WTC11 (cell line): ENCODE measurements at regions not wholly inside any gene's neighbourhood (a gene's known extent, or its start where the extent isn't known, plus 50 kb on each side); places are given as distances from the start of the nearest gene placed in this dataset.

ENCODE experiments used
- ATAC-seq: fragments of 200-7000 bp; cut with Tn5 transposase; 2 replicates; pipeline ENCODE4 v1.10.0; 2021; ENCODE audit warnings: mild to moderate bottlenecking, moderate library complexity
- CTCF ChIA-PET: fragments of 300-600 bp; sonication (Branson Sonifier 250); formaldehyde crosslinking; loops from one replicate; lab custom pipeline; 2021; ENCODE audit warnings: antibody characterized with exemption; lab: Charles Lee
- POLR2A ChIA-PET: fragments of 350-600 bp; sonication (Branson Sonifier 250); formaldehyde crosslinking; loops from one replicate; lab custom pipeline; 2021; ENCODE audit warnings: antibody characterized with exemption; lab: Charles Lee
- DNase-seq: peaks from one replicate; pipeline ENCODE4 v3.0.0; 2021; ENCODE audit warnings: low spot score
- H3K27ac Mint-ChIP-seq: 2 replicates; pipeline ENCODE4 v1.8.0; 2021; ENCODE audit warnings: mixed read lengths
- H3K27me3 Mint-ChIP-seq: 2 replicates; pipeline ENCODE4 v1.8.0; 2021; ENCODE audit warnings: low read depth, mild to moderate bottlenecking, moderate library complexity, mixed read lengths
- H3K36me3 Mint-ChIP-seq: 2 replicates; pipeline ENCODE4 v1.8.0; 2021; ENCODE audit warnings: mixed read lengths
- H3K4me1 Mint-ChIP-seq: 2 replicates; pipeline ENCODE4 v1.8.0; 2022; ENCODE audit warnings: mixed read lengths
- H3K4me3 Mint-ChIP-seq: 2 replicates; pipeline ENCODE4 v1.8.0; 2021; ENCODE audit warnings: mild to moderate bottlenecking, moderate library complexity, mixed read lengths
- H3K9me3 Mint-ChIP-seq: 2 replicates; pipeline ENCODE4 v1.8.0; 2021; ENCODE audit warnings: mixed read lengths
- CREB1 ChIP-seq: sonication (generic); formaldehyde crosslinking; IDR thresholded peaks from 2 replicates; pipeline ENCODE4 v1.8.0; 2023; ENCODE audit warnings: mild to moderate bottlenecking, missing genetic modification reagents
- E2F1 ChIP-seq: sonication (generic); formaldehyde crosslinking; IDR thresholded peaks from 2 replicates; pipeline ENCODE4 v1.8.0; 2022; ENCODE audit warnings: mild to moderate bottlenecking, missing genetic modification reagents
- EMX1 ChIP-seq: fragments of 250-450 bp; sonication (Bioruptor Pico); IDR thresholded peaks from 2 replicates; pipeline ENCODE4 v1.8.0; 2021; ENCODE audit warnings: mild to moderate bottlenecking
- ESRRA ChIP-seq: sonication (generic); formaldehyde crosslinking; IDR thresholded peaks from 2 replicates; pipeline ENCODE4 v1.8.1; 2022; ENCODE audit warnings: mild to moderate bottlenecking, missing genetic modification reagents, borderline replicate concordance
- FOXP1 ChIP-seq: sonication (generic); formaldehyde crosslinking; IDR thresholded peaks from 2 replicates; pipeline ENCODE4 v1.8.0; 2022; ENCODE audit warnings: missing genetic modification reagents, mild to moderate bottlenecking, moderate library complexity, borderline replicate concordance
- GABPB1 ChIP-seq: sonication (generic); formaldehyde crosslinking; IDR thresholded peaks from 2 replicates; pipeline ENCODE4 v1.8.1; 2023; ENCODE audit warnings: mild to moderate bottlenecking, missing genetic modification reagents
- GTF2I ChIP-seq: fragments of 250-450 bp; sonication (Bioruptor Pico); conservative IDR thresholded peaks from 2 replicates; pipeline ENCODE4 v1.4.0; 2021; ENCODE audit warnings: mild to moderate bottlenecking
- IRF2 ChIP-seq: sonication (generic); formaldehyde crosslinking; IDR thresholded peaks from 2 replicates; pipeline ENCODE4 v1.8.0; 2022; ENCODE audit warnings: low read depth, missing genetic modification reagents, borderline replicate concordance
- JAZF1 ChIP-seq: fragments of 250-450 bp; sonication (Bioruptor Pico); IDR thresholded peaks from 2 replicates; pipeline ENCODE4 v1.9.0; 2021; ENCODE audit warnings: moderate library complexity, mild to moderate bottlenecking, inconsistent platforms
- NFYB ChIP-seq: sonication (generic); formaldehyde crosslinking; conservative IDR thresholded peaks from 2 replicates; pipeline ENCODE4 v1.8.0; 2022; ENCODE audit warnings: low read depth, missing genetic modification reagents
- PRRX2 ChIP-seq: fragments of 250-450 bp; sonication (Bioruptor Pico); IDR thresholded peaks from 2 replicates; pipeline ENCODE4 v1.8.0; 2021; ENCODE audit warnings: mild to moderate bottlenecking
- TEAD4 ChIP-seq: sonication (generic); formaldehyde crosslinking; IDR thresholded peaks from 2 replicates; pipeline ENCODE4 v1.8.0; 2022; ENCODE audit warnings: mild to moderate bottlenecking, missing genetic modification reagents
- ZBTB21 ChIP-seq: sonication (generic); formaldehyde crosslinking; IDR thresholded peaks from 2 replicates; pipeline ENCODE4 v1.8.1; 2023; ENCODE audit warnings: mild to moderate bottlenecking, missing genetic modification reagents, borderline replicate concordance
- ZBTB43 ChIP-seq: sonication (generic); formaldehyde crosslinking; IDR thresholded peaks from 2 replicates; pipeline ENCODE4 v1.8.1; 2023; ENCODE audit warnings: mild to moderate bottlenecking, missing genetic modification reagents
- ZNF317 ChIP-seq: sonication (generic); formaldehyde crosslinking; IDR thresholded peaks from 2 replicates; pipeline ENCODE4 v1.8.1; 2023; ENCODE audit warnings: low read depth, mild to moderate bottlenecking, moderate library complexity, missing genetic modification reagents, borderline replicate concordance
- ZNF396 ChIP-seq: fragments of 250-450 bp; sonication (Bioruptor Pico); IDR thresholded peaks from 2 replicates; pipeline ENCODE4 v1.8.0; 2021; ENCODE audit warnings: mild to moderate bottlenecking, moderate library complexity, borderline replicate concordance
- ZNF532 ChIP-seq: fragments of 250-450 bp; sonication (Bioruptor Pico); IDR thresholded peaks from 2 replicates; pipeline ENCODE4 v1.9.0; 2021; ENCODE audit warnings: mild to moderate bottlenecking, borderline replicate concordance
- TF ChIP-seq, protein P1 (sequence below): sonication (generic); formaldehyde crosslinking; IDR thresholded peaks from 2 replicates; pipeline ENCODE4 v1.8.0; 2022; ENCODE audit warnings: mild to moderate bottlenecking, missing genetic modification reagents
- TF ChIP-seq, protein P2 (sequence below): sonication (generic); formaldehyde crosslinking; IDR thresholded peaks from 2 replicates; pipeline ENCODE4 v1.8.0; 2022; ENCODE audit warnings: mild to moderate bottlenecking, missing genetic modification reagents
- TF ChIP-seq, protein P3 (sequence below): sonication (generic); formaldehyde crosslinking; IDR thresholded peaks from 2 replicates; pipeline ENCODE4 v1.8.1; 2022; ENCODE audit warnings: mild to moderate bottlenecking, moderate library complexity, missing genetic modification reagents
- TF ChIP-seq, protein P4 (sequence below): sonication (generic); formaldehyde crosslinking; IDR thresholded peaks from 2 replicates; pipeline ENCODE4 v1.8.1; 2023; ENCODE audit warnings: mild to moderate bottlenecking, missing genetic modification reagents, moderate library complexity
- TF ChIP-seq, protein P5 (sequence below): fragments of 250-450 bp; sonication (Bioruptor Pico); IDR thresholded peaks from 2 replicates; pipeline ENCODE4 v1.9.0; 2021; ENCODE audit warnings: moderate library complexity, mild to moderate bottlenecking, inconsistent platforms, borderline replicate concordance

DNA sequence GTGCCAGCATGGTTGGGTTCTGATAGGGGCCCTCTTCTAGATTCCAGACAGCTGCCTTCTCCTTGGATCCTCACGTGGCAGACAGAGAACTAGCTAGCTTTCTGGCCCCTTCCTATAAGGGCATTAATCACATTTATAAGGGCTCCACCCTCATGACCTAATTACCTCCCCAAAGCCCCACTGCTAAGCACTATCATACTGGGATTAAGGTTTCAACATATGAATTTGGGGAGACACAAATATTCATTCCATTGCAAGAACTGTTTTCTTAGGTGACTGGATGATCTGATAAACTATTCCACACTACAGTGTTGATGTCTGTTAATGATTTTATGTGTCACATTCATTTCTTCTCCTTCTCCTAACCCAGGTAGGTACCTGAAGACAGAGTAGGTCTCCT lies 135.8 kb upstream of the COL21A1 start:
- TF ChIP-seq ZBTB43 (CRISPR knock-in tag), result no peak
- TF ChIP-seq ZBTB21 (CRISPR knock-in tag), result no peak
- TF ChIP-seq, protein P1, sequence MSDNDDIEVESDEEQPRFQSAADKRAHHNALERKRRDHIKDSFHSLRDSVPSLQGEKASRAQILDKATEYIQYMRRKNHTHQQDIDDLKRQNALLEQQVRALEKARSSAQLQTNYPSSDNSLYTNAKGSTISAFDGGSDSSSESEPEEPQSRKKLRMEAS (CRISPR knock-in tag), result no peak
- TF ChIP-seq ZNF396 (CRISPR knock-in tag), result no peak
- no peak for TF ChIP-seq NFYB
- no peak for TF ChIP-seq TEAD4 (CRISPR knock-in tag)
- TF ChIP-seq, protein P2, sequence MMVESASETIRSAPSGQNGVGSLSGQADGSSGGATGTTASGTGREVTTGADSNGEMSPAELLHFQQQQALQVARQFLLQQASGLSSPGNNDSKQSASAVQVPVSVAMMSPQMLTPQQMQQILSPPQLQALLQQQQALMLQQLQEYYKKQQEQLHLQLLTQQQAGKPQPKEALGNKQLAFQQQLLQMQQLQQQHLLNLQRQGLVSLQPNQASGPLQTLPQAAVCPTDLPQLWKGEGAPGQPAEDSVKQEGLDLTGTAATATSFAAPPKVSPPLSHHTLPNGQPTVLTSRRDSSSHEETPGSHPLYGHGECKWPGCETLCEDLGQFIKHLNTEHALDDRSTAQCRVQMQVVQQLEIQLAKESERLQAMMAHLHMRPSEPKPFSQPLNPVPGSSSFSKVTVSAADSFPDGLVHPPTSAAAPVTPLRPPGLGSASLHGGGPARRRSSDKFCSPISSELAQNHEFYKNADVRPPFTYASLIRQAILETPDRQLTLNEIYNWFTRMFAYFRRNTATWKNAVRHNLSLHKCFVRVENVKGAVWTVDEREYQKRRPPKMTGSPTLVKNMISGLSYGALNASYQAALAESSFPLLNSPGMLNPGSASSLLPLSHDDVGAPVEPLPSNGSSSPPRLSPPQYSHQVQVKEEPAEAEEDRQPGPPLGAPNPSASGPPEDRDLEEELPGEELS, result no peak
- DNase-seq (no peak), ATAC-seq (no peak)
- Mint-ChIP-seq H3K4me1 (peaks cover 6% of the 10 kb centered on the region), H3K27me3 (no peaks in the 10 kb centered on the region), H3K27ac (no peak overlapping the region), H3K4me3 (no peak overlapping the region), H3K36me3 (no peaks in the 10 kb centered on the region), H3K9me3 (peaks cover 12% of the 10 kb centered on the region)
- ChIA-PET CTCF (no interaction called here), POLR2A (no interaction called here)

- Mint-ChIP-seq H3K36me3 (no peaks in the 10 kb centered on the region), H3K27ac (no peak overlapping the region), H3K27me3 (no peaks in the 10 kb centered on the region), H3K4me3 (no peak overlapping the region), H3K4me1 (peaks cover 6% of the 10 kb centered on the region), H3K9me3 (peaks cover 12% of the 10 kb centered on the region)
- POLR2A ChIA-PET, result no interaction called here
- DNase-seq (no peak), ATAC-seq (no peak)
- CTCF ChIA-PET, result no interaction called here
- TF ChIP-seq, protein P1 (CRISPR knock-in tag), result no peak
- TF ChIP-seq ZNF532 (CRISPR knock-in tag) (no peak), ZNF317 (CRISPR knock-in tag) (no peak), TEAD4 (CRISPR knock-in tag) (no peak), EMX1 (no peak), CREB1 (no peak), ZNF396 (CRISPR knock-in tag) (no peak), IRF2 (no peak), PRRX2 (CRISPR knock-in tag) (no peak), GABPB1 (CRISPR knock-in tag) (no peak), E2F1 (CRISPR knock-in tag) (no peak), JAZF1 (CRISPR knock-in tag) (no peak), GTF2I (no peak), ESRRA (no peak), FOXP1 (CRISPR knock-in tag) (no peak)
- TF ChIP-seq, protein P3, sequence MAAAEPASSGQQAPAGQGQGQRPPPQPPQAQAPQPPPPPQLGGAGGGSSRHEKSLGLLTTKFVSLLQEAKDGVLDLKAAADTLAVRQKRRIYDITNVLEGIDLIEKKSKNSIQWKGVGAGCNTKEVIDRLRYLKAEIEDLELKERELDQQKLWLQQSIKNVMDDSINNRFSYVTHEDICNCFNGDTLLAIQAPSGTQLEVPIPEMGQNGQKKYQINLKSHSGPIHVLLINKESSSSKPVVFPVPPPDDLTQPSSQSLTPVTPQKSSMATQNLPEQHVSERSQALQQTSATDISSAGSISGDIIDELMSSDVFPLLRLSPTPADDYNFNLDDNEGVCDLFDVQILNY (CRISPR knock-in tag), result no peak
- TF ChIP-seq, protein P4, sequence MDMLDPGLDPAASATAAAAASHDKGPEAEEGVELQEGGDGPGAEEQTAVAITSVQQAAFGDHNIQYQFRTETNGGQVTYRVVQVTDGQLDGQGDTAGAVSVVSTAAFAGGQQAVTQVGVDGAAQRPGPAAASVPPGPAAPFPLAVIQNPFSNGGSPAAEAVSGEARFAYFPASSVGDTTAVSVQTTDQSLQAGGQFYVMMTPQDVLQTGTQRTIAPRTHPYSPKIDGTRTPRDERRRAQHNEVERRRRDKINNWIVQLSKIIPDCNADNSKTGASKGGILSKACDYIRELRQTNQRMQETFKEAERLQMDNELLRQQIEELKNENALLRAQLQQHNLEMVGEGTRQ (CRISPR knock-in tag), result no peak
- TF ChIP-seq, protein P5, sequence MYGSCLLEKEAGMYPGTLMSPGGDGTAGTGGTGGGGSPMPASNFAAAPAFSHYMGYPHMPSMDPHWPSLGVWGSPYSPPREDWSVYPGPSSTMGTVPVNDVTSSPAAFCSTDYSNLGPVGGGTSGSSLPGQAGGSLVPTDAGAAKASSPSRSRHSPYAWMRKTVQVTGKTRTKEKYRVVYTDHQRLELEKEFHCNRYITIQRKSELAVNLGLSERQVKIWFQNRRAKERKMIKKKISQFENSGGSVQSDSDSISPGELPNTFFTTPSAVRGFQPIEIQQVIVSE (CRISPR knock-in tag), result no peak
Measured at GRCh38 chr6:56382416-56382940, 135.1 kb upstream of the COL21A1 start.
